GM21737 (cell line): ENCODE measurements at regions not wholly inside any gene's neighbourhood (a gene's known extent, or its start where the extent isn't known, plus 50 kb on each side); places are given as distances from the start of the nearest gene placed in this dataset.
"Not testable (repeated sequence)": the region's sequence is repeated elsewhere in the genome, so short reads cannot be mapped to it uniquely, and the experiment has no call there.

Source experiments
- ATAC-seq: cut with Tn5 transposase; IDR thresholded peaks from one replicate; pipeline ENCODE4 v1.9.1; 2021; ENCODE audit warnings: mild to moderate bottlenecking, moderate library complexity; ENCODE audit not compliant: unreplicated experiment

DNA sequence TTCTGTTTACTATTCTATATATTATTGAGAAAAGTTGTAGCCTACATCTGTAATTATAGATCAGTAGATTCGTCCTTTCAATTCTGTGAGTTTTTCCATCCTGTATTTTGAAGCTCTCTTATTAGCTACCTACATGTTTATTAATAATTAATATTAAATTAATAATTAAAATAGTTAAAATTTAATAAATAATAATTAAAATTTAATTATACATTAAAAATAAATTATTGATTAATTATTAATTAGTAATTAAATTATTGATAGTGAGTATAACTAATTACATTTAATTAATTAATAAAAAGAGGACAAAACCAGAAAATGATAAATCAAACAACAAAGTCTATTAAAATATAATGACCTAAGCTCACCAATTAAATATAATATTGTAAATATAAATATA lies 606.6 kb upstream of the ROBO1 start:
- ATAC-seq = no peak

DNA sequence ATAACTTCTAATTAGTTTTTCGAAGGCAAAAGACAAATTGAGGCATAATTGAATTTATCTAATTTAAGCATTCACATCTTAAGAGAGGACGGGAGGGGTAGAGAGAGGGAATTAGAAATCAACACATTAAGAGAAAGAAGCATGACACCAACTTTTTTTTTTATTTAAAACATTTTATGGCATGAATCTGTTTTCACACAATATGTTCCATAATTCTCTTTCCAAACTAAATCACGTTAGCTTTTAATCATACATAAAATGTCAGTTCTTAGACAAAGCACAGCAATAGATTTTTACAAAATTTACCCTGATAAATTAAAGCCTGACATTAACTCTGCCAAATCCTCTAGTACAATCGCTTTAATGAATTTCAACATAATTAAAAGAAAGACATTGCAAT lies 600.8 kb upstream of the ROBO1 start:
- no peak for ATAC-seq

DNA sequence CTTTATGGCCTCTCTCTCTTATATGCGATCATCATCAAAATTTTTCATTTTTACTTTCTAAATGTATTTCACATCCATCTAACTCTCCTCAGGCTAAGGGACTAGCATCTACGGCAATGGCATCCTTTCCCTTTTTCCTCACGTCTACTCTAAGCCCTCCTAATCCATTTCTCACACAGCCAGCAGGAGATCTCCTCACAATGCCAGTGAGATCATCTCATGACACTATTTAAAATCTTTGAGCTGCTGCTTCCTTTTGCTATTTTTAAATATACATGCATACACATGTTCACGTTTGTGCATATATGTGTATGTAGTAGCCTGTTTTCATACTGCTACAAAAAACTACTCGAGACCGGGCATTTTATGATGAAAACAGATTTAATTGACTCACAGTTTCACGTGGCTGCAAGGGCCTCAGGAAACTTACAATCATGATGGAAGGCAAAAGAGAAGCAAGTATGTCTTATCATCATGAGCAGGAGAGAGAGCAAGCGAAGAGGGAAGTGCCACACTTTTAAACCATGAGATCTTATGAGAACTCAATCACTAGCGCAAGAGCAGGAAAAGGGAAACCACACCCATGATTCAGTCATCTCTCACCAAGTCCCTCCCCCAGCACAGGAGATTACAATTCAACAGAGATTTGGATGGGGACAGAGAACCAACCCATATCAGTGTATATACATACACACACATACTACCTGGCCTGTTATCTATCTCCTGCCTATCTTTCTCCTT lies 599.2 kb upstream of the ROBO1 start:
- no peak for ATAC-seq

DNA sequence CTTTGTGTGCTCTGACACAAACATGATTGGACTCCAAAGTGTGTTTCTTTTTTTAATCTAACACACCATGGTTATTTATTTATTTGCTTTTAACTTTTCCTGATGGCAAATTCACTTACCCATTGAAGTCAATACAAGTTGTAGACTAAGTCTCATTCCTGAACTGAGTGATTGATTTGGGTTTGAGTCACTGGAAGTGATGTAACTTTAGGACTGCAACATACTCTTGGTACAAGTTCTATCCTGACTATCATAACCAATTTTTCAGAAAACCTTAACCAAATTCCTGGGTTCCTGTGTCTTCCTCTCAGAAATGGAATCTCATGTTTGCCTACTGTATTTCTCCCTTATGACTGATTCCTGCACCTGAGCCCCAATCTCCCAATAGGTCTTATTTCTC lies 590.0 kb upstream of the ROBO1 start:
- no peak for ATAC-seq

DNA sequence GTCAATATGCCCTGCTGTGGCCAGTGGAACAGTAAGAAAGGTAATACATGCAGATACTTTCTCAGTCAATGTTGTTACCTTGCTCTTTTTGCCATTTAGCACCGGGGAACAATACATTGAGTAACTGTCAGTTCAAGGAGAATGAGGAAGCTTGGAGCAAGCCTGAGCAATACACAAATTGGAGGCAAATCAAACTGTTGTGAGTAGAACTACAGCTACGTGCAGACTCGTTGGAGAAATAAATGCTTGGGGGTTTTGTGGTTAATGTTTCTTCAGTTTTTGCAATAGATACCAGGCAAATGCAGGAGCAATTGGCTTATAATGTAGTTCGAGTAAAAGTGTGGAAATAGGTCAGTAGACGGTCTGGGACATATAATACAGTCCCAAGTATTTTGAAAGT lies 587.3 kb upstream of the ROBO1 start:
- ATAC-seq = no peak

DNA sequence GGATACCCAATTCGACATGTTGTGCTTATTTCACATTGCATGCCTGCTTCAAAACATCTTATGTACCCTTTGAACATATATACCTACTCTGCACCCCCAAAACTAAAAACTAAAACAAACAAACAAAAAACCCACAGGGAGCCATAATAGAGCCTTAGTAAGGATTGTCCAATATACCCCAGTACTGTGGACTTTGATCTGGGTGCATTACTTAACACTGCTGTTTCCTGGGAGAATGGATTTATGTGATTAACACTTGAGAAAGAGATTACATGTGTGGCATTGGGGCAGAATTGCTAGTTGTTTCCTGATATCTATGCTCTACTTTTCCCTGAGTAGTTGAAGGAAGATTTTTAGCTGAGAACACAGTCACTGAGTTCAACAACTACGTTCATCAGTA lies 583.4 kb upstream of the ROBO1 start:
- no peak for ATAC-seq

DNA sequence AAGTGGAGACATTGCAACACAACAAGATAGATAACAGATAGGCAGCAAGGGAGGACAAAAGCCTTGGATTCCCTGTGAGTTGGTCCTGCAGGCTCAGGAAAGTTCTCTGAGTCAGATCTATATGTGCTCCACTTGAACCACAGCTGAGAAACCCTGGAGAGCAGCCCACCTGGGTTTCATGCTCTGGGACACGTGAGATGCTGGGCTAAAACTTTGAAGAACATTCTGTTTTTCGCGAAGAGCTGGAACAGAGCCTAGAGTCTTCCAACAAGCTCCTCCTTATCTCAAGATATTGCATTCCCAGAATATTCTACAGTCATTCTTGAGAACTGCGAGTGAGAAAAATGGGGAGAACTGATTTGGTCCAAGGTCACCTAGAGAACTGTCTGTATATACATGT lies 583.0 kb upstream of the ROBO1 start:
- ATAC-seq = no peak

DNA sequence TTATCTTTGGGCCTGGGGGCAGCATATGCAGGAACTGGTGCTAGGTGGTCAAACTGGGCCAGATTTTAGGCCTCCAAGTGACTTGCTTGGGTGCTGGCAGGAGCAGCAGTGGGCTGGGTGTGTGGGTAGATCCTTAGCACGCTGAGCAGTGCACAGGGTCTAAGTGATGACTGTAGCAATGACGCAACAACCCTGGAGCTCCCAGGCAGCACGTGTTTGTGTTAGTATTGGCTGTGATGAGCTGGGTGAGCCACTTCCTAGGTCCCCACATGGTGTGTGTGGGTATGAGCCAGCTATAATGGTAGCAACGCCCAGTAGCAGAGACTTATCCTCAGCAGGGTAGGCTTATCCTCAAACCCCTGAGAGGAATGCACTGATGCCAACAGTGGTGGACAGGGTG lies 570.6 kb upstream of the ROBO1 start:
- ATAC-seq = no peak

DNA sequence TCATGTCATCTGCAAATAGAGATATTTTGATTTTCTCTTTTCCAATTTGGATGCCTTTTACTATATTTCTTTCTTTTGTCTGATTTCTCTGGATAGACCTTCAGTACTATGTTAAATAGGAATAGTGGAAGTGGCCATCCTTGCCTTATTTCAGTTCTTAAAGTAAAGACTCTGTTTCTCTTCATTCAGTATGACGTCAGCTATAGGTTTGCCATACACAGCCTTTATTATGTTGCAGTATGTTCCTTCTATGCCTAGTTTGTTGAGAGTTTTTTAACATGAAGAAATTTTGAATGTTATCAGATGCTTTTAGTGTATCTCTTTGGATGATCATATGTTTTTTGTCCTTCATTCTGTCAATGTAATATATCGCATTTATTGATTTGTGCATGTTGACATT lies 566.7 kb upstream of the ROBO1 start:
- no peak for ATAC-seq

DNA sequence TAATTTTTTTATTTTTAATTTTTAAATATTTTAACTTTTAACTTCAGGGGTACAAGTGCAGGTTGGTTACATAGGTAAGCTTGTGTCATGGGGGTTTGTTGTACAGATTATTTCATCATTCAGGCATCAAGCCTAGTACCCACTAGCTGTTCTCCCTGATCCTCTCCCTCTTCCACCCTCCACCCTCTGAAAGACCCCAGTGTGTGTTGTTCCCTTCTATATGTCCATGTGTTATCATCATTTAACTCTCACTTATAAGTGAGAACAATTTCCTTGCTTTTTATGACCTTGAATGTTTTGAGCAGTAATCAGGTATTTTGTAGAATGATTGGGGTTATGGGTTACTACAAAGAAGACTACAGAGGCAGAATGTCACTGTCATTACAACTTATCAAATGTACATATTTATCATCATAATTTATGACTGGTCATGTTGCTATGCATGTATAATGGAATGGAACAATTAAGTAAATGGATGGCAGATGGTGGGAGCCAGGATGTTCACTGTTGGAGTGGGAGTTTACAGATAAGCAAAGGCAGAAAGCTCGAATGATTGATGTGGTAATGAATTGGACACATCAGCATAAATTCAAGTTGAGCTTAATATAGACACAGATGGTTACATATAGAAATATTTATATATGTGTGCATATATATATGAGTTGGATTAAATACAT lies 563.8 kb upstream of the ROBO1 start:
- no peak for ATAC-seq

DNA sequence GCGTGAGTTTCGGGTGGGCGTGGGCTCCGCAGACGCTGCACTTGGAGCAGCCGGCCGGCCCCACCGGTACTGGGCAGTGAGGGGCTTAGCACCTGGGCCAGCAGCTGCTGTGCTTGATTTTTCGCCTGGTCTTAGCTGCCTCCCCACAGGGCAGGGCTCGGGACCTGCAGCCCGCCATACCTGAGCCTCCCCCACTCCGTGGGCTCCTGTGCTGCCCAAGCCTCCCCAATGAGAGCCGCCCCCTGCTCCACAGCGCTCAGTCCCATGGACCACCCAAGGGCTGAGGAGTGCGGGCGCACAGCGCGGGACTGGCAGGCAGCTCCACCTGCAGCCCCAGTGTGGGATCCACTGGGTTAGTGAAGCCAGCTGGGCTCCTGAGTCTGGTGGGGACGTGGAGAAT lies 546.7 kb upstream of the ROBO1 start:
- not testable (repeated sequence) for ATAC-seq

DNA sequence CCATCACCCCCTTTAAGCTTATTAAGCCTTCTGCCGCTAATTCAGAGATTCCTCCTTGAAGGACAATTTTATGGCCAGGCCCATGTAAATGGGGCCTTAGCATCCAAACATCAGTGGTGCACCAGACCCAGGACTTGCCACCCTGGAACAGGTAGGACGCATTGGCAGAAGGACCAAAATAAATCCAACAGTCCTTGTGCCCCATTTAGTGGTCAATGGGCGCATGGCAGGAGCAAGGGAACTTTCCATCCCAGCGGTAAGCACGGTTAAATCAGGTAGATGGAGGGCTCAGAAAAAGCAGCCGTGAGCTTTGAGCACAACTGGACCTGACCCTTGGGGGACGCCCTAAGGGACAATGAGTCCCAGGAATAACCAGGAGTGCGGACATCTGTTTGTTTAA lies 540.8 kb upstream of the ROBO1 start:
- no peak for ATAC-seq

DNA sequence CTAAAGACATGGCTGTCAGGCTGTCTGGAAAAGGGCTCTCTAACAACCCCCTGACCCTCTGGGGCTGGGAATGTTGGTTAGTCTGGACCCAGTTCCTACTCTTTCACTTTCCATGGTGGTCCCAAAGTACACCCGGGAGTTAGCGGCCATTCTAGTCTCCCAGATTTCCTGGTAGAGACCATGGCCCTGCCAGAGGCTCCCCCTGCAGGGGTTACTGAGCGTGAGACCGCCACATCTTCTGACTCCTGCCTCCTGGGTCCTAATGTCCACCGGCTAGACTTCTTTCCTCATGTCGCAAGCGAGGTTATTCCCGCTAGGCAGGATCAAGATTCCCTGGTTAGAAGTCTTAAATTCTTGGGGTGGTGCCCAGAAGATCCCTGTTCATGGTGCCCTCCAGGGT lies 540.0 kb upstream of the ROBO1 start:
- no peak for ATAC-seq

DNA sequence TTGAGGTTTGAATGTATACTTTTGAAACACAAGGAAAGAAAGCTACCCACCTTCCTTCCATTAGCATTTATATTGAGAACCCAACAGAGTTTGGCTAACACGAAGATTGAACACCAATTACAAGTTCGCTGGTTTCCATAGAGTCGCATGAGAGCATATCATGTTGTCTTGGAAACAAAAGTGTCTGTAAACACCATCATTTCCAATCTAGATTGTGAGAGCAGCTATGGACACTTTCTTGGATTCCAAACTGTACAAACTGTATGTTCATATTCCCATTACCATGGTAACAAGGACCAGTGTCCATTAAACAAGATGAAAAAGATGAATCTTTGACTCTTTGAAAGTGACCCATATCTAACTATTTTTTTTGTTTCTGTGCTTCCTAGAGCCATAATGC lies 529.9 kb upstream of the ROBO1 start:
- ATAC-seq = no peak

DNA sequence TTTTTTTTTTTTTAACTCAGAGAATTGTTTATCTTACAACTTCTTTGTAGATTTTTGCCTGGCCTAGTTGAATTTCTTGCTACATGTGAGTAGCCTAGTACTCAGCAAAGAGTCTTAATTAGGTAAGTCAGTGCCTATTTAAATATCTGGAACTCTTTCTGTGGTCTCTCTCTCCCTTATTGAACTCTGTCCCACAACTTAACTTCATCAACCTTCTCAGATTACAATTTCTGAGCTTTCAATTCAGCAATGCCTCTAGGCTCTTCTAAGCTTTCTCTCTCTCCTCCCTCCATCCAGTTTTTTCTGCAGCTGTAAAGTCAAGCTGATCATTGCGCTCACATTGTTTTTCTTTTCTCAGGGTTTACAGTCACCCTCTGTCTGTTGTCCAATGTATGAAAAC lies 517.6 kb upstream of the ROBO1 start:
- ATAC-seq = no peak

DNA sequence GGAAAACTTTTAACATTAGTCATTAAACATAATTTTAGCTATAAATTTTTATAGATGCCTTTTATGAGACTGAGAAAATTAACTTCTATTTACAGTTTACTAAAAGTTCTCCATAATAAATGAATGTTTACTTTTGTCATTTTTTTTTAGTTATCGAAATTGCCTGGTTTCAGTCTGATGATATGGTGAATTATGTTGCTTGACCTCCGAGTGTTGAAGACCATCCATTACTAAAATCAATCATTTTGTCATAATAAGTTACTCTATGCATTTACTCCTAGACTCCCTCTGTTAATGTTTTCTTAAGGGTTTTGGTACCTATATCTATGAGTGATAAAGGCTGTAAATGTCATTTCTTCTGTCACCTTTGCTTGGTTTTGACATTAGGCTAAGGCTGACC lies 516.0 kb upstream of the ROBO1 start:
- no peak for ATAC-seq

DNA sequence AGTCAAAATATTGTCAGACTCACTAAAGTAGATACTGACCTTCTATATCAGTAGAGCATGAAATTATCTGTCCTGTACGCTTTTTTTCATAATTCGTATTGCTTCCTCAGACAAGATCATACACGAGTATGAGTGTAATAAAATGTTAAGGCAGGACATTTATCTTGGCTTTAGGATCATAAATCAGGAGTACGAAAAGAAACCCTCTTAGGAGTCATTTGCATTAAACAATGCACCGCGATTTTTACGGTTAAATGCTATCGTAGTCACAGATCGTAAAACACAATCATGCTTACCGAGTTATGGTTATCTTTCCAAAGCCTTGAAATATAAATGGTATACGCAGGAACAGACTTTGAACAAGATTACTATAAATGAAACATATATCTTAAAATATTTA lies 510.3 kb upstream of the ROBO1 start:
- ATAC-seq = no peak

DNA sequence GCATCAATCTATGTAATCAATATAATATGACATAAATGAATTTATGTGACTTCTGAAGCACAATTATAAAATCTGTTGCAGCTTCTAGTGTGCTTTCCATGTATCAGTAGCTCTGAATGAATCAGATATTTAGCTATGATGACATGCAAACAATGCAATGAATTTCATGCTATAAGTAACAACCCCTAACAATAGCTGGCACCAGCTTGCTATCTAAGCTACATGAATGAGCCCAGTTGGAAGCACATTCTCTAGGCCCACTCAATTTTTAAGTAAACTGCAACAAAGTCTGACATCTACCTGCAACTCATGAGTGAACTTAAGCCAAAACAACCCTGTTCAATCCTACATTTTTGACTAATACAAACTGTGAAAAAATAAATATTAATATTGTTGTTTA lies 507.3 kb upstream of the ROBO1 start:
- ATAC-seq = no peak

DNA sequence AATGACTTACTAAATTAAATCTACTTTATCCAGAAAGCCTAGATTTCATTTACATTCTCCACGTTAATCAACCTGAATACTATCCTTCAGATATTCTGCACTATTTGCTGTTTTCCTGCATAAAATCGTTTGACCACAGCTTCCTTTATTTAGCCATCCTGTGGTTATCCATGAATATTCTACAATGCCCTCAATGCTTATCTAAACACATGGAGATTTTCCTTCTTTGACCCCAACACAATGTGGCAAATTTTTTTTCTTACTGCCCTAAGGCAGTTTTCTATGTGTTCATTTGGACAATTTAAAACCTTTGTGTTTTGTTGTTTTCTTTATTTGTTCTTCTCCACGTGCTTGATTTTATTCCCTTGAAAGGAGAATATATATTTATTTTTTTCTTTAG lies 495.5 kb upstream of the ROBO1 start:
- ATAC-seq = no peak

DNA sequence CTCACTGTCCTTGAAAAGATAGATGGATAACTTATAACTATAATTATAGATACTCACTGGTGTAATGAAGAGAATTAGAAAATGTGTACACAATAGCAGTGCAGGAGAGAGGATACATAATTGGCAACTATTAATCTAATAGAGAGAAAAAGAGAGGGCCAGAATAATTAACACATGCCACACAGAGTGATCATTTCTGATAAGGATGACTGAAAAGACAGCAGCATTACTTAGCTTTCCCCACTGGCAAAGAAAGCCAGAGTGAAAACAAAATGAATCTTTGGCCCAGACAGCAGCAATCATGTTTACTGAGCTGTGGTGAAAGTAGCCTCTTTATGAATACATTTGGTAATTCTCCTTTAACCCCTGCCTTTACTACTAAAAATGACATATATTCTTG lies 493.3 kb upstream of the ROBO1 start:
- no peak for ATAC-seq

DNA sequence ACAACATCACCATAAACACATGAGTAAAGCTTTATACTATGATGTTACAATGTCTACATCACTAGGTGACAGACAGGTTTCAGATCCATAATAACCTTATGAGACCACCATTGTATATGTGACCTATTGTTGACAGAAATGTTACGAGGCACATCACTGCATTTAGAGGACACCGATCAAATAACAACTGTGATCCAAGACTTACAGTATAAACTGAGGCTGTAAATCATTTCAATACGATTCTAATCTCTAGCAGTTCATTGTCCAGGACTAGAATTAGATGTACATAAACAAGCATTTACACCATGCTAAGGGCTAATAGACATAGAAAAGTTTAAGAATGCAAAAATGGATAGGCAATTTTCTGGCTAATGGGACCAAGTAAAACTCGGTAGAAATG lies 491.9 kb upstream of the ROBO1 start:
- no peak for ATAC-seq

DNA sequence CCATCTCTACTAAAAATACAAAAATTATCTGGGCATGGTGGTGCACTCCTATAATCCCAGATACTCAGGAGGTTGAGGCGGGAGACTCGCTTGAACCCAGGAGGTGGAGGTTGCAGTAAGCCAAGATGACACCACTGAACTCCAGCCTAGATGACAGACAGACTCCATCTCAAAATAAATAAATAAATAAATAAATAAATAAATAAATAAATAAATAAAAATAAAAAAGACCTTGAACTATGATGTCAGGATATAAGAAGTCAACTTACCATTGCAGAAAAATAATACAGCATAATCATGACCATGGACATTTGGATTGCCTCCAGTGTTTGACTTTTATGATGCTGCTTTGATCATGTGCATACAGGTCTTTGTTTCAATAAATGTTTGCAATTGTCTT lies 484.3 kb upstream of the ROBO1 start:
- no peak for ATAC-seq

DNA sequence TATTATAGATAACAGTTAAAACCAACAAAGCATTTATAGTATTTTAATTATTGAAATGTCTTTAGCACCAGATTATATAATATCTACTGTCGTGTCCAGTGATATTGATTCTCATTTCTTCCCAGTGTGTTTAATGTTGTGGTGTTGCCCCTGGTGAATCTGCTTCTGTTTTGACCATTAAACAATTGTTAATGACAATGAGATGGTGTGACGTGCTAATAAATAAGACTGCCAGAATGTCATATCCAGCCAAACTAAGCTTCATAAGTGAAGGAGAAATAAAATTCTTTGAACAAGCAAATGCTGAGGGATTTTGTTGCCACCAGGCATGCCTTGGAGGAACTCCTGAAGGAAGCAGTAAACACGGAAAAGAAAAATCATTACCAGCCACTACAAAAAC lies 480.0 kb upstream of the ROBO1 start:
- ATAC-seq = no peak
